ENCODE measurements at regions not wholly inside any gene's neighbourhood (a gene's known extent, or its start where the extent isn't known, plus 50 kb on each side); places are given as distances from the start of the nearest gene placed in this dataset.

DNA sequence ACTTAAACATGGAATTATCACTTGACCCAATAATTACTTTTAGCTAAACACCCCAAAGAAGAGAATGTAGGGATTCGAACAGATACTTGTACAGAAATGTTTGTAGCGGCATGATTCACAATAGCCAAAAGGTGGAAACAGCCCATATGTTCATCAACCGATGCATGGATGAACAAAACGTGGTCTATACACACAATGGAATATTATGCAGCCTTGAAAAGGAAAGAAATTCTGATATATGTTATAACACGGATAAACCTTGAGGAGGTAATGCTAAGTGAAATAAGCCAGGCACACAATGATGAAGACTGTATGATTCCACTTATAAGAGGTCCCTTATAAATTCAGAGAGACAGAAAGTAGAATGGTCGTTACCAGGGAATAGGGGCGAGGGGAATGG is 659.4 kb downstream of the MED13L start:
- Mint-ChIP-seq H3K4me3 (no peak overlapping the region), H3K9me3 (ENCODE audit: low read depth) (no peaks in the 10 kb centered on the region), H3K36me3 (no peaks in the 10 kb centered on the region), H3K27ac (no peak overlapping the region), H3K27me3 (no peaks in the 10 kb centered on the region), H3K4me1 (no peaks in the 10 kb centered on the region)
- CTCF ChIA-PET, result no interaction called here
- ATAC-seq (no peak), DNase-seq (no peak)

DNA sequence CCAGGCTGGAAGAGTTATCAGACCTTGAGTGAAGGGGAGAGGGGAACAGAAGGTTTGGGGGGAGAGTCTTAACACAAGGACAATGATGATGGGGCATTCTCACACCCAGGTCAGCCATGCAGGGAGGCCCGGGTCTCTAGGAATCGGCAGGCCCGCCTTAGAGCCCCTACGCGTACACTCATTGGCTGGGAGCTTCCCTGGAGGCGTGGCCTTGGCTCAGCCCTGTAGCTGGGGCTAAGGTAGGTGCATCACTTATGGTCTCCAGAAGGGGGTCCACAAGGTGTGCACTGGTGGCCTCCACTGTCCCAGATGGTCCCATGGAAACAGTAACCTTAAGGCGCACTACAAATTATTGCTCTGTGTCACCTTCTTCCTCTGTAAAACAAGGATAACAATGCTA is 660.1 kb downstream of the MED13L start:
- H3K4me3 Mint-ChIP-seq, result no peak overlapping the region
- no peaks in the 10 kb centered on the region for H3K4me1 Mint-ChIP-seq
- CTCF ChIA-PET, result no interaction called here
- DNase-seq, result no peak
- H3K9me3 Mint-ChIP-seq (ENCODE audit: low read depth), result no peaks in the 10 kb centered on the region
- no peak overlapping the region for H3K27ac Mint-ChIP-seq
- H3K27me3 Mint-ChIP-seq, result no peaks in the 10 kb centered on the region
- no peaks in the 10 kb centered on the region for H3K36me3 Mint-ChIP-seq
- no peak for ATAC-seq

DNA sequence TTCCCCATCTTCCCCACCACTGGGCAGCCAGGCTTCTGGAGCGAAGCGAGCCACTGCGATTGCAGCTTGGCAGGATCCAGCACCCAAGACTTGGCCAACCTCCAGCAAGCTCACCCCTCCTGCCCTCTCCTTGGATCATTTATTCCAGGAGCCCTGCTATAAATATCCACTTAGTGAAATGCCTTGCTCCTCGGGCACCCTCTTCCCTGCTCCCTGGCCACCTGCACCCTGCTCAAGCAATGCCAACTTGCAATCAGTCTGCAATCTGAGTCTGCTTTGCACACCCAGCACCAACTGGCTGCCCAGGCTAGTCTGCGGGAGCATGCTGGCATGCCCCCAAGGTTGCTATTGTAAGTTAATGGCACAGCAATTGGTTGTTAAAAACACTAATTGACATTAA is 666.0 kb downstream of the MED13L start:
- Mint-ChIP-seq H3K4me1 (no peaks in the 10 kb centered on the region), H3K9me3 (ENCODE audit: low read depth) (no peaks in the 10 kb centered on the region), H3K27me3 (no peaks in the 10 kb centered on the region), H3K27ac (no peak overlapping the region), H3K4me3 (no peak overlapping the region), H3K36me3 (no peaks in the 10 kb centered on the region)
- ATAC-seq (no peak), DNase-seq (no peak)
- CTCF ChIA-PET, result no interaction called here

DNA sequence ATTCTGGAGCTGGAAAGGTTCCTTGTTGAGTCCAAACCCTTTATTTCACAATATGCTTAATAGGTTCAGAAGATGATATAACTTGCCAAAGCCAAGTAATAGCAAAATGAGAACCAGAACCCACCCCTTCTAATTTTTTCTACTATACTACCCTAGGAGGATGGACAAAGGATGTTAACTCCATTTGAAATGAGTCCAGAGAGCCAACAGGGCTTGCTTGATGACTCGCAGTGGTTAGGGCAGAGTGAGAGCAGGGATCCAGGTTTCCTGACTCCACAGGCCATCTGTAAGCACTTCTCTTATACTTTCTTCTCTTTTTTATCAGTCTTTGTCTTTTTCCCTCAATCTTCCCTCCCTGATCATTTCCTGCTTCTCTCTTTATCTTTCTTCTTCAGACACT is 668.1 kb downstream of the MED13L start:
- no peak overlapping the region for H3K27ac Mint-ChIP-seq
- H3K9me3 Mint-ChIP-seq (ENCODE audit: low read depth), result peaks cover 3% of the 10 kb centered on the region
- no peaks in the 10 kb centered on the region for H3K27me3 Mint-ChIP-seq
- H3K4me1 Mint-ChIP-seq, result no peaks in the 10 kb centered on the region
- no peak overlapping the region for H3K4me3 Mint-ChIP-seq
- ATAC-seq (no peak), DNase-seq (no peak)
- CTCF ChIA-PET, result no interaction called here
- no peaks in the 10 kb centered on the region for H3K36me3 Mint-ChIP-seq

DNA sequence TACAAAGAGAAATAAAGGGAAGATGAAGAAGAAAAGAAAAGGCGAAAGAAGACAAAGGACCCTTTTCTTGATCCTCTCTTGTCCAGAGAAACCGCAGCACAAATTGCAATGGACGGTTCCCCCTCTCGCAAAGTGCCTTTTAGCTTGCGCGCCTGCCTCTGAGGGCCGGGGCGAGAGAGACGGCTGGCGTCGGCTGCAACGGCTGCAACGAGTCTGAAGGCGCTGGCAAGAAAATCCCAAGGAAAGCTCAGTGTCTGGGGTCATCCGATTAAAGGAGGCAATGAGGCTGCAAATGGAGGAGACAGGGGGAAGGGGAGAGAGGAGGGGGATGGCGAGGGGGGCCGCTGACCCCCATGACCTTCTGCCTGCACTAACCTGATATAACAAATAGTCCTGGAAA is 671.5 kb downstream of the MED13L start:
- no peak for ATAC-seq
- CTCF ChIA-PET, result no interaction called here
- no peak overlapping the region for H3K27ac Mint-ChIP-seq
- DNase-seq, result no peak
- H3K9me3 Mint-ChIP-seq (ENCODE audit: low read depth), result peaks cover 3% of the 10 kb centered on the region
- no peak overlapping the region for H3K4me3 Mint-ChIP-seq
- H3K27me3 Mint-ChIP-seq, result no peaks in the 10 kb centered on the region
- no peaks in the 10 kb centered on the region for H3K36me3 Mint-ChIP-seq
- H3K4me1 Mint-ChIP-seq, result no peaks in the 10 kb centered on the region

DNA sequence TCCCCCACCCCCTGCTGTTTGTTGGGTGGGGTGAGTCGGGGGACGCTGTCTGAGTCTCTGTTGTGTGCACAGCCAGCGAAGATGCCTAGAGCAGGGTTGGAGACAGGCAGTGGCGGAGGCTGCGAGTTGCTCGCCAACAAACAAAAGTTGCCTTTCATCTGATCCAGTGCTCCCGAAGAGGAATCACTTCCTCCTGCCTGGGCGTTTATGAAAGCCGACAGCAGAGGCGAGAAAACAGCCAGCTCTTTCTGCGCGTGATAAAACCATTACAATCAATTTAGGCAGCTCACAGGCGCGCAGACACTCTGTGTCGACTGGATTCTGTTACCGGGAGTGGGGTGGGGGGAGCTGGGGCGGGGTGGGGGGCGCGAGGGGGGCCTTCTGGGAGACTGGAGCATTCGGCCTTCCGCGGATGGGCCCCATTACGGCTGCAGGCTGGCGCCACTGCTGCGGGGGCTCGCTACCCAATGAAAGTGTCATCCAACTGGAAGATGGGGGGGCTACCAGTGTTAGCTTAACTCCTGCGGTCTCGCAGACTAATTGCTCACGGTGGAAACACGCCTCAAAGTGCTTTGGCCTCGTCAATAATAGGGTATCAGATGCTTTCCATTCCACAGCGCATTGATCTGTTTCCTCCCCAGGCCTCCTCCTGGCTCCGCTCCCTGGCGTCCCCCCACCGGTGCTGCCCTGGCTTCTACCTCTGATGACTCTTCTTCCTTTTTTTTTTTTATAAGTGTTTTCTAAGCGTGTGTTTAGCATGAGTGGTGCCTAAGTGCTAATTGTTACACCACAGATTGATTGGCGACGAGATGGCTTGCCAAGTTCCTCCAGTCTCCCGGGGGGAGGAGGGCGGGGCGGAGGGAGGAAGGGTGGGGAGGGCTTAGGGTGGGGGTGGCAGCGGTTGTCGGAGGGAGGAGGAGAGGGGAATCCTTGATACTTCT is 678.4 kb downstream of the MED13L start:
- Mint-ChIP-seq H3K9me3 (ENCODE audit: low read depth) (peaks cover 2% of the 10 kb centered on the region), H3K4me1 (no peaks in the 10 kb centered on the region), H3K27me3 (peaks cover 2% of the 10 kb centered on the region), H3K27ac (no peak overlapping the region), H3K36me3 (no peaks in the 10 kb centered on the region), H3K4me3 (no peak overlapping the region)
- ATAC-seq, result no peak
- DNase-seq, result no peak
- CTCF ChIA-PET, result no interaction called here

DNA sequence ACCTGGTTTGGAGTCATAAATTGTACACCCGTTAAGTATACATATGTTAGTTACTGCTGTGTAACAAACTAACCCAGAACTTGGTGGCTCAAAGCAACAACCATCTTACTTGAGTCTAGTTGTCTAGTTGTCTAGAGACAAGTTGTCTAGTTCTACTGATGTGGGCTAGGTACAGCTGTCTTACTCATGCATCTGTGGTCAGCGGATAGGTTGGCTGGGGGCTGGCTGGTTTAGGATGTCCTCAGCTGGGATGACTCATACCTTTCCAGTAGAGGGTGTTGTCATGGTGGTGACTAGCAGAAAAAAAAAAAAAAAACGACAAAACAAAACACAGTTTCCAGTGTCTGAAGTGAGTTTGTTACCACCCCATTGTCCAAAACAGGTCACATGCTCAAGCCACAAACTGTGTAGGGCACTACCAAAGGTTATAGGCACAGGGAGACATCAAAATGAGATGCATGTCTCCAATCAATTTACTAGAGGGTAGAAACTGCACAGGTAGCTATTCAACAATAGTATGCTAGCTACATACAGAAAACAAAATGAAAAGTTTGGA is 680.3 kb downstream of the MED13L start:
- Mint-ChIP-seq H3K36me3 (no peaks in the 10 kb centered on the region), H3K4me1 (no peaks in the 10 kb centered on the region), H3K27ac (no peak overlapping the region), H3K9me3 (ENCODE audit: low read depth) (peaks cover 2% of the 10 kb centered on the region), H3K27me3 (peaks cover 2% of the 10 kb centered on the region), H3K4me3 (no peak overlapping the region)
- CTCF ChIA-PET, result no interaction called here
- ATAC-seq (peak; percentile 30), DNase-seq (no peak)

DNA sequence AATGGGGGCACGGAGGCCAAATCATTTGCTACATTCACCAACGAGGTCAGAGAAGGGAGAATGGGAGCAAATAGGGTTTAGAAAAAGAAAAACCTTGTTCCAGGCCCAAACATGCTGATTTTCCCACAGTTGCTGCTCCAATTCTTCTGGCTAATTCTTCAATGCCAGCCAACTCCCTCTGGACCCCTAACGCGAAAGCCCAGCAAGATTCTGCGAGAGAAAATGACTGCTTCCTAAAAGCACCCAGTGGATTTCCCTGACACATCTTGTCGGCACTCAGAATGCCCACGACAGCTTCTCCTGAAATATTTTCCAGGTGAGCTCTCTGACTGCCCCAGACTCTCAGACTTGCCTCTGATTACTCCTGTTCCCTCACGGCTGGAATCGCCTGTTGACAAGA is 689.4 kb downstream of the MED13L start:
- Mint-ChIP-seq H3K9me3 (ENCODE audit: low read depth) (peaks cover 4% of the 10 kb centered on the region), H3K27me3 (no peaks in the 10 kb centered on the region), H3K4me1 (no peaks in the 10 kb centered on the region), H3K4me3 (no peak overlapping the region), H3K36me3 (no peaks in the 10 kb centered on the region), H3K27ac (no peak overlapping the region)
- ATAC-seq (no peak), DNase-seq (no peak)
- CTCF ChIA-PET, result no interaction called here

DNA sequence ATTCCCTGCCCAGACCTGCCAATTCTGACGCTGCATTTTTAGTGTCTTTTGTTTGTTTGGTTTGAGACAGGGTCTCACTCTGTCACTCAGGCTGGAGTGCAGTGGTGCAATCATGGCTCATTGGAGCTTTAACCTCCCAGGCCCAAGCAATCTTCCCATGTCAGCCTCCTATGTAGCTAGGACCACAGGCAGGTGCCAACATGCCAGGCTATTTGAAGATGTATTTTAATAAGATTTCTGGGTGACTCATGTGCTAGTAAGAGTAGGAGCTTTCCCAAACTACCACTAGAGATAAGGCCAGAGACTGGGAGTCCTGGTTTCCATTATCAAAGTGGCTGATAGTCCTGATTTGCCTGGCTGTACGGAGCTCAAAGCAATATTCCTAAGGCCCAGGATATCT is 693.3 kb downstream of the MED13L start:
- Mint-ChIP-seq H3K9me3 (ENCODE audit: low read depth) (peaks cover 4% of the 10 kb centered on the region), H3K27me3 (no peaks in the 10 kb centered on the region), H3K4me1 (no peaks in the 10 kb centered on the region), H3K4me3 (no peak overlapping the region), H3K36me3 (no peaks in the 10 kb centered on the region), H3K27ac (no peak overlapping the region)
- ATAC-seq, result no peak
- DNase-seq, result no peak
- CTCF ChIA-PET, result no interaction called here

DNA sequence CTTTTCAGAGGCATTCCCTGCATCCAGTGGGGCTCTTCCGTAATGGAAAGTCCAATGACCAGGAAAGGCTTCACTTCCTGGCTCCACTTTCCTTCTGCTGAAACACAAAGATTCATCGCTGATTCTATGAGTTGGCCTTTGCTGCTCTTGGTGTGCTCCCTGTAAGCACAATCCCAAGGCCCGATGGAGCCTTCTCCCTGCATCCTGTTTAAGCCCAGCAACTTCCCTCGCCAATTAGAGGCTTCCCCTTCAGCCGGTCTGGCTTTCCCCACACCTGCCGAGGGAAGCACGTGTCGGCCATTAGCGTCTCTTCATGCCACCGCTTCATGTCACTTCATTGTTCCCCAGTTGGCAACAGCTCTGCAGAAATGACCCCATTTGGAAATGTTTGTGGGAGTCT is 693.9 kb downstream of the MED13L start:
- ATAC-seq (no peak), DNase-seq (no peak)
- Mint-ChIP-seq H3K27me3 (no peaks in the 10 kb centered on the region), H3K36me3 (no peaks in the 10 kb centered on the region), H3K27ac (no peak overlapping the region), H3K9me3 (ENCODE audit: low read depth) (peaks cover 4% of the 10 kb centered on the region), H3K4me3 (no peak overlapping the region), H3K4me1 (no peaks in the 10 kb centered on the region)
- CTCF ChIA-PET, result no interaction called here

DNA sequence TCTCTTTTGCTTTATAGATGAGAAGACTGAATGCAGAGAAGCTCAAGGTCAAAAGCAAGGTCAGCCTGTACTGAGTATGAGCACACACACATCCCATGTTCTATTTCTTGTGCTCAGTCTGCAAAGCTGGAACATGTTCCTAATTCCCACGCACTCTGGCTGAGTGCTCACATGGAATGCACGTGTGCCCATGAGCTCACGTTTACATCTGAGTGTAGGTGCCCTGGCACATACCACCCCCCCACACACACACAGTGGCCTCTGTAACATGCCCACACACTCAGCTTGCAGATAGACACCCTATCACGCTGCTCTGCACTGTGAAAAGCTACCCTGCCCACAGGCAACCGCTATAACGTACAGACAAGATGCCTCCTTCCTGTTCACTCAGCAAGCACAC is 700.1 kb downstream of the MED13L start:
- Mint-ChIP-seq H3K4me3 (no peak overlapping the region), H3K27ac (no peak overlapping the region), H3K36me3 (no peaks in the 10 kb centered on the region), H3K9me3 (ENCODE audit: low read depth) (no peaks in the 10 kb centered on the region), H3K4me1 (no peaks in the 10 kb centered on the region), H3K27me3 (no peaks in the 10 kb centered on the region)
- no peak for ATAC-seq
- no peak for DNase-seq
- CTCF ChIA-PET, result no interaction called here

DNA sequence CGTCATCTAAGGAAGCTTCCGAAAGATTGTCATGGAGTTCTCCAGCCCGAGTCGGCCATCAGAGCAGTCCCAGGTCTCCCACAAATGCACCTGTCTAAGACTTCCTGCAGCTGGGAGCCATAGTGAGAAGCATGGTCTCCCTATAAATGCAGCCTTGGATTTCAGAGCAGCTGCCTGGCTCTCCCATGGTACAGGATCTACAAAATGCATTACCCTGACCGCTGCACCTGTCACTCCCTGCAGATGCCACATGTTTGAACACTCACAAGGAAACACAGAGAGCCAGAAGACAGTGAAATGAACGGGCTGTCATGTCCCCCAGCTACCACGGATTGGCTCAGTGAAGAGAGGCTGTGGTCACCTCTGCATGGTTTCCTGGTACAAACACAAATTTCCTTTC is 702.7 kb downstream of the MED13L start:
- DNase-seq (no peak), ATAC-seq (no peak)
- CTCF ChIA-PET, result no interaction called here
- Mint-ChIP-seq H3K4me3 (no peak overlapping the region), H3K27me3 (no peaks in the 10 kb centered on the region), H3K4me1 (no peaks in the 10 kb centered on the region), H3K9me3 (ENCODE audit: low read depth) (peaks cover 4% of the 10 kb centered on the region), H3K27ac (no peak overlapping the region), H3K36me3 (no peaks in the 10 kb centered on the region)

DNA sequence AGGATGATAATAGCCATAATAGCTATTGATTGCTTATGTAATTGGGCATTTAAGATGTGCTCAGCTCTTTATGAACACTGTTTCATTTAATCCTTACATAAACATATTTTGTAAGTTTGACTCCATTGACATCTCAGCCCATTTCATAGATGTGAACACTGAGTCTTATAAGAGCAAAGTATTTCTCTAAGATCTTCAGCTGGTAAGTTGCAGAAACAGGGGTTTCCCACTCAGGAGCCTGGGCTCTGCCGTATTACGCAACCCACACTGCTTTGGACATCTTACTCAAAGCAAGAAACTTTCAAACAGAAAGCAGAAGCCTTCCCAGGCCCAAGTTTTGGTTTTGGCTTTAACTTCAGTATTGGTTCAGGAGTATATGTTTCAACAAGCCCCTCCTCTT is 705.1 kb downstream of the MED13L start:
- no peaks in the 10 kb centered on the region for H3K36me3 Mint-ChIP-seq
- H3K9me3 Mint-ChIP-seq (ENCODE audit: low read depth), result peaks cover 4% of the 10 kb centered on the region
- CTCF ChIA-PET, result no interaction called here
- H3K4me1 Mint-ChIP-seq, result no peaks in the 10 kb centered on the region
- ATAC-seq (no peak), DNase-seq (no peak)
- no peaks in the 10 kb centered on the region for H3K27me3 Mint-ChIP-seq
- no peak overlapping the region for H3K27ac Mint-ChIP-seq
- no peak overlapping the region for H3K4me3 Mint-ChIP-seq

DNA sequence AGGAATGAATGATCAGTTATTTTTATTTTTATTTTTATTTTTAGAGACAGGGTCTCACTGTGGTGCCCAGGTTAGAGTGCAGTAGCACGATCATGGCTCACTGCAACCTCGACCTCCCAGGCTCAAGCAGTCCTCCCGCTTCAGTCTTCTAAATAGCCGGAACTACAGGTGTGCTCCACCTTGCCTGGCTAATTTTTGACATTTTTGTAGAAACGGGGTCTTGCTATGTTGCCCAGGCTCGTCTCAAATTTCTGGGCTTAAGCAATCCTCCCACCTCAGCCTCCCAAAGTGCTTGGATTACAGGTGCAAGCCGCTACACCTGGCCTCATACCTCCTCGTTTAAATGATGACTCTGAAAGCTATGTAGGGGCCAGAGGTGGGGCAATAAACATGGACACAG is 706.0 kb downstream of the MED13L start:
- no peaks in the 10 kb centered on the region for H3K4me1 Mint-ChIP-seq
- H3K27me3 Mint-ChIP-seq, result no peaks in the 10 kb centered on the region
- H3K4me3 Mint-ChIP-seq, result no peak overlapping the region
- no peak for DNase-seq
- H3K27ac Mint-ChIP-seq, result no peak overlapping the region
- no peaks in the 10 kb centered on the region for H3K36me3 Mint-ChIP-seq
- no peak for ATAC-seq
- H3K9me3 Mint-ChIP-seq (ENCODE audit: low read depth), result peaks cover 4% of the 10 kb centered on the region
- CTCF ChIA-PET, result no interaction called here

Measured in activated CD8-positive, alpha-beta memory T cell treated with anti-CD3 and anti-CD28 coated beads, Interleukin-2, amount 10 ng/mL, durations not matched to agents 7 days and 5 days (primary cell).